GM10266 (cell line): ENCODE measurements at regions not wholly inside any gene's neighbourhood (a gene's known extent, or its start where the extent isn't known, plus 50 kb on each side); places are given as distances from the start of the nearest gene placed in this dataset.

Experiments used
- DNase-seq: peaks from one replicate; pipeline ENCODE4 v3.0.0; 2012; ENCODE audit errors: extremely low spot score
- CTCF ChIP-seq: IDR thresholded peaks from 2 replicates; pipeline ENCODE4 v1.5.1; 2012; ENCODE audit warnings: mild to moderate bottlenecking, low read depth; ENCODE audit not compliant: control insufficient read depth, insufficient read depth; ENCODE audit errors: missing control alignments

- no peak for TF ChIP-seq CTCF
- no peak for DNase-seq
Measured at GRCh38 chr5:2158109-2158508, 275.4 kb upstream of the IRX4 start.

DNA sequence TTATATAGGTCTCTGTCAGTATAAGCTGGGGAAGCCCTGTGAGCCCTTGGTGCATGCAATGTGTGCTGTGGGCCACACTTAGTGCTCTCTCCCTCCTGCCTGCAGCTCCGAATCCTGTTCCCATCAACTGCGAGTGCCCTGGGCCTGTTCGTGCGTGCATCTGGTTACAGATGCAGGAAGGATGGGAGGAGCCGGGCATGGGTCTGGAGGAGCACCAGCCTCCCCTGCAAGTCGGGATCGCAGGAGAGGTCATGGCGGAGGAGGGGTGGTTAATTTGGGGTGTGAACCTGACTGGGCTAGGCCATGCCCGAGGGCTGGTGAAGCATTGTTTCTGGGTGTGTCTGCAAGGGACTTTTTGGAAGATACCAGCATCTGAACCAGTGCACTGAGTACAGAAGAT lies 274.6 kb upstream of the IRX4 start:
- no peak for TF ChIP-seq CTCF
- no peak for DNase-seq

DNA sequence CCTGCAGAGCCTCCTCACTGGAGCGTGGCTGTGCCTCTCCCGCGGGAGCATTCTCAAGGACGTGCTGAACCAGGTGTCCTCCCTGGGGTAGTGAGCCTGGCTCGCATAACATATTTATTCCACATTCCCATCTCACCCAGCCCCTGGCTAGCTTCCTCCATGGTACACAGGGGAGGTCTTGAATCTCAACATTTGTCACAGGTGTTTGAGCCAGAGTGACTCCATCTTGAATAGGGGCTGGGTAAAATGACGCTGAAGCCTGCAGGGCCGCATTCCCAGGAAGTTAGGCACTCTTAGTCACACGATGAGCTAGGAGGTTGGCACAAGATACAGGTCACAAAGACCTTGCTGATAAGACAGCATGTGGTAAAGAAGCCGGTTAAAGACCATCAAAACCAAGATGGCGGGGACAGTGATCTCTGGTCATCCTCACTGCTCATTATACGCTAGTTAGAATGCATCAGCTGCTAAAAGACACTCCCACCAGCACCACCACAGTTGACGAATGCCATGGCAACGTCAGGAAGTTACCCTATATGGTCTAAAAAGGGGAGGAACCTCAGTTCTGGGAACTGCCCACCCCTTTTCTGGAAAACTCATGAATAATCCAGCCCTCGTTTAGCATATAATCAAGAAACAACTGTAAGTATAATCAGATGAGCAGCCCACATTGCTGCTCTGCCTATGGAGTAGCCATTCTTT lies 273.8 kb upstream of the IRX4 start:
- DNase-seq: no peak
- TF ChIP-seq CTCF: no peak

- TF ChIP-seq CTCF: no peak
- DNase-seq: no peak
Measured at GRCh38 chr5:2155556-2155955, 272.8 kb upstream of the IRX4 start.

GRCh38 chr5:2153802-2154201 lies 271.1 kb upstream of the IRX4 start:
- no peak for TF ChIP-seq CTCF

DNA sequence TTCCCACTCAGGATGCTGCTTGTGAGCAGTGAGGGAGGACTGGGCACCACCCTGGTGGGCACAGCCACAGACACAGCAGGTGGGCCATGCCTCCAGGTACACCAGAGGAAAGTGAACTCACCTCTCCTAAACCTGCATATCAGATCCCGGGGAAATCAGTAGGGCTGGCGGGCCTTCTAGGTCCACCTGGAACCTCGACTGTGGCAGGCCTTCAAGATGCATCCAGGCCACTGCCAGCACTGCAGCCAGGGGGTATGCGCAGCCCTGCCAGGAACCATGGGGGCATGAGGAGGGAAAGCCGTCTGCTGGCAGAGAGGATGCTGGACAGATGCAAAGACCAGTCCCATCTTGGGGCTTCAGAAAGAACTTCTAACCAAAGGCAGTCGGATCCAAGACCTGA lies 270.6 kb upstream of the IRX4 start:
- DNase-seq: no peak

More at GRCh38 chr5:2153802-2154201, 271.1 kb upstream of the IRX4 start:
- no peak for DNase-seq

More for the DNA sequence above, 270.6 kb upstream of the IRX4 start:
- TF ChIP-seq CTCF: no peak
